GM21447 (cell line): ENCODE measurements at regions not wholly inside any gene's neighbourhood (a gene's known extent, or its start where the extent isn't known, plus 50 kb on each side); places are given as distances from the start of the nearest gene placed in this dataset.
"Not testable (repeated sequence)": the region's sequence is repeated elsewhere in the genome, so short reads cannot be mapped to it uniquely, and the experiment has no call there.

Source experiments
- ATAC-seq: cut with Tn5 transposase; IDR thresholded peaks from one replicate; pipeline ENCODE4 v1.9.1; 2021; ENCODE audit not compliant: unreplicated experiment

- no peak for ATAC-seq
Observed at GRCh38 chr3:88000853-88001252, 58.0 kb downstream of the CGGBP1 start.

GRCh38 chr3:87997966-87998365 is 60.8 kb downstream of the CGGBP1 start:
- no peak for ATAC-seq

- ATAC-seq, result peak; percentile 93
Observed at GRCh38 chr3:87997298-87997697, 61.5 kb downstream of the CGGBP1 start.

- no peak for ATAC-seq
Observed at GRCh38 chr3:87996882-87997281, 61.9 kb downstream of the CGGBP1 start.

- ATAC-seq, result no peak
Observed at GRCh38 chr3:87993566-87993965, 65.2 kb downstream of the CGGBP1 start.

GRCh38 chr3:87987952-87988351 is 70.9 kb downstream of the CGGBP1 start:
- no peak for ATAC-seq

- ATAC-seq, result no peak
Observed at GRCh38 chr3:87982421-87982820, 76.4 kb downstream of the CGGBP1 start.

GRCh38 chr3:87979527-87979926 is 79.3 kb downstream of the CGGBP1 start:
- ATAC-seq, result no peak

GRCh38 chr3:87977765-87978164 is 81.0 kb downstream of the CGGBP1 start:
- no peak for ATAC-seq

- ATAC-seq, result no peak
Observed at GRCh38 chr3:87975716-87976115, 83.1 kb downstream of the CGGBP1 start.

GRCh38 chr3:87973906-87974305 is 84.9 kb downstream of the CGGBP1 start:
- no peak for ATAC-seq

GRCh38 chr3:87969620-87970019 is 89.2 kb downstream of the CGGBP1 start:
- no peak for ATAC-seq

GRCh38 chr3:87968668-87969067 is 90.1 kb downstream of the CGGBP1 start:
- no peak for ATAC-seq

- ATAC-seq, result no peak
Observed at GRCh38 chr3:87958289-87958688, 100.5 kb downstream of the CGGBP1 start.

- no peak for ATAC-seq
Observed at GRCh38 chr3:87957575-87957974, 101.2 kb downstream of the CGGBP1 start.

- no peak for ATAC-seq
Observed at GRCh38 chr3:87949879-87950208, 109.0 kb downstream of the CGGBP1 start.

GRCh38 chr3:87949189-87949878 is 109.5 kb downstream of the CGGBP1 start:
- ATAC-seq, result peak; percentile 85

- not testable (repeated sequence) for ATAC-seq
Observed at GRCh38 chr3:87946007-87946406, 112.8 kb downstream of the CGGBP1 start.

- not testable (repeated sequence) for ATAC-seq
Observed at GRCh38 chr3:87942256-87942655, 116.5 kb downstream of the CGGBP1 start.

GRCh38 chr3:87924485-87924884 is 134.3 kb downstream of the CGGBP1 start:
- no peak for ATAC-seq

GRCh38 chr3:87920549-87920948 is 138.3 kb downstream of the CGGBP1 start:
- no peak for ATAC-seq

- no peak for ATAC-seq
Observed at GRCh38 chr3:87901141-87901540, 157.7 kb downstream of the CGGBP1 start.

- no peak for ATAC-seq
Observed at GRCh38 chr3:87900061-87900460, 158.7 kb downstream of the CGGBP1 start.
